ENCODE measurements at regions not wholly inside any gene's neighbourhood (a gene's known extent, or its start where the extent isn't known, plus 50 kb on each side); places are given as distances from the start of the nearest gene placed in this dataset.

- no peak for ATAC-seq
- ChIA-PET CTCF (no interaction called here), POLR2A (no interaction called here)
- no peak for FAIRE-seq
- TF ChIP-seq HOXB5 (CRISPR knock-in tag; IDR thresholded peaks at IDR 0.05): no peak
- TF ChIP-seq HDAC2 (IDR thresholded peaks at IDR 0.05): no peak
- no peak for TF ChIP-seq MAX (IDR thresholded peaks at IDR 0.05)
- TF ChIP-seq POLR2A (IDR thresholded peaks at IDR 0.05; ENCODE audit: low read length): no peak
- TF ChIP-seq TP53 (CRISPR knock-in tag; IDR thresholded peaks at IDR 0.05): no peak
- no peak for TF ChIP-seq EHMT2 (IDR thresholded peaks at IDR 0.05; ENCODE audit: low read depth)
- TF ChIP-seq ELK1 (IDR thresholded peaks at IDR 0.05; ENCODE audit: low read depth, low read length): no peak
- Histone ChIP-seq H3K27ac (no peak overlapping the region), H3K4me3 (no peak overlapping the region), H3K9me3 (no peaks in the 10 kb centered on the region), H3K4me1 (no peaks in the 10 kb centered on the region), H3K4me2 (no peak overlapping the region)
- no peak for DNase-seq (ENCODE audit: low read depth in 1 of 2, low spot score in 1 of 2)
These were observed 437.9 kb downstream of the CHL1 start for GRCh38 chr3:634511-634910.

GRCh38 chr3:635393-635792, 438.8 kb downstream of the CHL1 start:
- Histone ChIP-seq H3K4me1 (no peaks in the 10 kb centered on the region), H3K27ac (no peak overlapping the region), H3K9me3 (no peaks in the 10 kb centered on the region), H3K4me2 (no peak overlapping the region), H3K4me3 (no peak overlapping the region)
- CTCF ChIA-PET: no interaction called here
- no peak for DNase-seq (ENCODE audit: low read depth in 1 of 2, low spot score in 1 of 2)
- TF ChIP-seq NPAS2 (CRISPR knock-in tag; IDR thresholded peaks at IDR 0.05; ENCODE audit: borderline replicate concordance) (no peak), ELK1 (IDR thresholded peaks at IDR 0.05; ENCODE audit: low read depth, low read length) (no peak), TP53 (CRISPR knock-in tag; IDR thresholded peaks at IDR 0.05) (no peak), RARB (CRISPR knock-in tag; IDR thresholded peaks at IDR 0.05) (no peak), CHD2 (IDR thresholded peaks at IDR 0.05; ENCODE audit: low read length, partially characterized antibody) (no peak), PHF8 (IDR thresholded peaks at IDR 0.05; ENCODE audit: borderline replicate concordance, low read depth) (no peak), EHF (CRISPR knock-in tag; IDR thresholded peaks at IDR 0.05) (no peak)
- FAIRE-seq: no peak
- POLR2A ChIA-PET: no interaction called here
- no peak for ATAC-seq

GRCh38 chr3:643376-643775, 446.8 kb downstream of the CHL1 start:
- no peak overlapping the region for H3K4me2 ChIP-seq
- no peaks in the 10 kb centered on the region for H3K4me1 ChIP-seq
- ATAC-seq (no peak), FAIRE-seq (no peak), DNase-seq (ENCODE audit: low read depth in 1 of 2, low spot score in 1 of 2) (no peak)
- TF ChIP-seq HOXB13 (CRISPR knock-in tag; IDR thresholded peaks at IDR 0.05; ENCODE audit: low read depth): no peak
- TF ChIP-seq USF2 (IDR thresholded peaks at IDR 0.05): no peak
- no peak for TF ChIP-seq REST (IDR thresholded peaks at IDR 0.05)
- no peak for TF ChIP-seq FOSB (CRISPR knock-in tag; IDR thresholded peaks at IDR 0.05)
- TF ChIP-seq GATA3 (IDR thresholded peaks at IDR 0.05; ENCODE audit: borderline replicate concordance): no peak
- TF ChIP-seq TP53 (CRISPR knock-in tag; IDR thresholded peaks at IDR 0.05): no peak
- TF ChIP-seq KDM5A (IDR thresholded peaks at IDR 0.05): no peak
- TF ChIP-seq HOXA7 (CRISPR knock-in tag; IDR thresholded peaks at IDR 0.05): no peak
- TF ChIP-seq CBX2 (IDR thresholded peaks at IDR 0.05; ENCODE audit: borderline replicate concordance, low read depth): no peak
- no peak for TF ChIP-seq BHLHE40 (IDR thresholded peaks at IDR 0.05; ENCODE audit: low read depth, low read length)
- TF ChIP-seq EHF (CRISPR knock-in tag; IDR thresholded peaks at IDR 0.05): no peak
- TF ChIP-seq E2F6 (IDR thresholded peaks at IDR 0.05; ENCODE audit: borderline replicate concordance, low read depth): no peak
- TF ChIP-seq HMGXB4 (CRISPR knock-in tag; IDR thresholded peaks at IDR 0.05; ENCODE audit: borderline replicate concordance): no peak
- TF ChIP-seq CTCF (IDR thresholded peaks at IDR 0.05): no peak
- H3K4me3 ChIP-seq: no peak overlapping the region
- ChIA-PET CTCF (no interaction called here), POLR2A (no interaction called here)
- 0% methylated on average over 1 of the region's 1 CpG for WGBS (ENCODE audit: missing lambda C conversion rate)
- H3K27ac ChIP-seq: no peak overlapping the region
- no peaks in the 10 kb centered on the region for H3K9me3 ChIP-seq
